Esophagus (tissue), 2 donors: ENCODE measurements at regions not wholly inside any gene's neighbourhood (a gene's known extent, or its start where the extent isn't known, plus 50 kb on each side); places are given as distances from the start of the nearest gene placed in this dataset.

Source experiments
- H3K27ac ChIP-seq, 2 donors: one replicate each; pipeline ENCODE4 v1.5.1; 2013; ENCODE audit warnings: low read depth in 2 of 2, mild to moderate bottlenecking in 2 of 2, inconsistent platforms in 1 of 2, low read length in 1 of 2, moderate library complexity in 1 of 2
- H3K27me3 ChIP-seq, 2 donors: one replicate each; pipeline ENCODE4 v1.6.1; 2013; ENCODE audit warnings: low read length in 2 of 2, control low read depth in 1 of 2, mild to moderate bottlenecking in 1 of 2; ENCODE audit not compliant: insufficient read depth in 2 of 2, control insufficient read depth in 1 of 2
- H3K36me3 ChIP-seq, 2 donors: one replicate each; pipeline ENCODE4 v1.6.1; 2013; ENCODE audit warnings: low read length in 1 of 2; ENCODE audit not compliant: control insufficient read depth in 2 of 2, insufficient read depth in 2 of 2
- H3K4me1 ChIP-seq, 2 donors: one replicate each; pipeline ENCODE4 v1.6.1; 2013; ENCODE audit warnings: low read length in 1 of 2; ENCODE audit not compliant: control insufficient read depth in 2 of 2, insufficient read depth in 2 of 2
- H3K4me3 ChIP-seq, 2 donors: one replicate each; pipeline ENCODE4 v1.5.1; 2013; ENCODE audit warnings: low read length in 2 of 2, mild to moderate bottlenecking in 2 of 2, low read depth in 1 of 2, moderate library complexity in 1 of 2
- H3K9me3 ChIP-seq, 2 donors: one replicate each; pipeline ENCODE4 v1.6.1; 2013; ENCODE audit warnings: mild to moderate bottlenecking in 2 of 2, low read depth in 1 of 2, low read length in 1 of 2, moderate library complexity in 1 of 2; ENCODE audit not compliant: control insufficient read depth in 2 of 2, insufficient read depth in 1 of 2
- whole genome bisulfite sequencing, 2 donors: extraction: QIAGEN DNeasy Blood & Tissue Kit; methylation state at CpG; one replicate each; pipeline ENCODE4 v1.1.7; 2013; 5-methylcytosine and 5-hydroxymethylcytosine counted together
- donor health status: healthy with polysubstance abuse.
- donor health status: Bipolar disorder and iron deficiency.

DNA sequence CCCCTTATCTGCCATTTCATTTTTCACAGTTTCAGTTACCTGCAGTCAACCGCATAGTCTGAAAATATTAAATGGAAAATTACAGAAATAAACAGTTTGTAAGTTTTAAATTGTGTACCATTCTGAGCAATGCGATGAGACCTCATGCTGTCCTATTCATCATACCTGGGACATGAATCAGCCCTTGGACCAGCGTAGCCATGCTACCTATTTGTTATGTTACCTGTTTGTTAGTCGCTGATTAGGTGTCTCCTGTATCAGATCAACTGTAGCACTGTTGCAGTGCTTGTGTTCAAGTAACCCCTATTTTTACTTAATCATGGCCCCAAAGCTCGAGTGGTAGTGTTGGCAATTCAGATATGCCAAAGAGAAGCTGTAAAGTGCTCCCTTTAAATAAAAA lies 492.2 kb upstream of the AADAT start:
- 78 to 84% methylated on average over 5 of the region's 5 CpGs for WGBS, 2 donors

DNA sequence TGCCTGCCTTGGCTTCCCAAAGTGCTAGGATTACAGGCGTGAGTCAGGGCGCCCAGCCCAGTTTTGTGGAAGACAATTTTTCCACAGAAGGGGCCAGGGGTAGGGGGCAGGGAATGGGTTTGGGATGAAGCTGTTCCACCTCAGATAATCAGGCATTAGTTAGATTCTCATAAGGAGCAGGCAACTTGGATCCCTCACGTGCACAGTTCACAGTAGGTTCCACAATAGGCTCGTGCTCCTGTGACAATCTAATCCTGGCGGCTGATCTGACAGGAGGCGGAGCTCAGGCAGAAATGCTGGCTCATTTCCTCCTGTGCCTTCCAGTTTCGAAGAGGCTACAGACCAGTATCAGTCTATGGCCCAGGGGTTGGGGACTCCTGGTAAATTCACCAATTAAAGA lies 491.6 kb upstream of the AADAT start:
- Histone ChIP-seq H3K36me3 (no peaks in the 10 kb centered on the region), H3K9me3 (no peaks in the 10 kb centered on the region), H3K4me3 (no peak overlapping the region), H3K27me3 (no peaks in the 10 kb centered on the region), H3K4me1 (no peaks in the 10 kb centered on the region), H3K27ac (no peak overlapping the region)
- 64% methylated on average over 7 of the region's 7 CpGs for WGBS, 2 donors

More for the DNA sequence above, 492.2 kb upstream of the AADAT start:
- Histone ChIP-seq H3K4me3 (no peak overlapping the region), H3K36me3 (no peaks in the 10 kb centered on the region), H3K27ac (no peak overlapping the region), H3K27me3 (no peaks in the 10 kb centered on the region), H3K9me3 (no peaks in the 10 kb centered on the region), H3K4me1 (no peaks in the 10 kb centered on the region)

- Histone ChIP-seq H3K27ac (no peak overlapping the region), H3K4me3 (no peak overlapping the region), H3K36me3 (no peaks in the 10 kb centered on the region), H3K9me3 (no peaks in the 10 kb centered on the region), H3K27me3 (no peaks in the 10 kb centered on the region), H3K4me1 (no peaks in the 10 kb centered on the region)
- 82 to 95% methylated on average over 2 of the region's 2 CpGs for WGBS, 2 donors
Measured at GRCh38 chr4:170580651-170581050, 490.9 kb upstream of the AADAT start.

DNA sequence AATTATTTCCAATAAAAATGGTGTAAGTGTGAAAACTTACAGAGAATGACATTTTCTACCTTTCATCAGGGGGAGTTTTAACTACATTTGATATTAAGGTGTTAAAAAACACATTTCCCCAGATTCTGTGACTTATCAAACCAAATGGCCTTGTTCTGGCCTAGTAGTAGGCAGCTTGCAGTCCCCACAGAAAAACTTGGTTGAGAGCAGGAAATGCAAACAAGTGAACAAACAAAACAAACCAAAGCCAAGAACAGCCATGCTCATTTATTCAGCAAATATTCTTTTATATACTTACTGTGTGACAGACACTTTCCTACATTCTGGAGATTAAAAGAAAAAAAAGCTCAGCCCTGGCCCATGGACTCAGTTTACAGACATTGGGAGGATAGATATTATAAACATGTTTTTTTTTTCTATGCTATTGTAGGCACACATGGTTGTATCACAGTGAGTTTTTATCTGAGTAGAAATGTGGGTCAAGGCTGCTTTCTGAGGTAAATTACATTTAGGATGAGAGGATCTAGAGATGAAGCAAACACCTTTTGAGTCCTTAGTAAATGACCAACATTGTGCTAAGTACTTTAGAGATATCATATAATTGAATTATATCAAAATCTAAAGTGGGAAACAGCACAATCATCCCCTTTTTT lies 449.2 kb upstream of the AADAT start:
- H3K4me1 ChIP-seq, result no peaks in the 10 kb centered on the region
- no peak overlapping the region for H3K27ac ChIP-seq
- H3K9me3 ChIP-seq, result no peaks in the 10 kb centered on the region
- H3K36me3 ChIP-seq, result no peaks in the 10 kb centered on the region
- H3K4me3 ChIP-seq, result no peak overlapping the region
- H3K27me3 ChIP-seq, result no peaks in the 10 kb centered on the region

DNA sequence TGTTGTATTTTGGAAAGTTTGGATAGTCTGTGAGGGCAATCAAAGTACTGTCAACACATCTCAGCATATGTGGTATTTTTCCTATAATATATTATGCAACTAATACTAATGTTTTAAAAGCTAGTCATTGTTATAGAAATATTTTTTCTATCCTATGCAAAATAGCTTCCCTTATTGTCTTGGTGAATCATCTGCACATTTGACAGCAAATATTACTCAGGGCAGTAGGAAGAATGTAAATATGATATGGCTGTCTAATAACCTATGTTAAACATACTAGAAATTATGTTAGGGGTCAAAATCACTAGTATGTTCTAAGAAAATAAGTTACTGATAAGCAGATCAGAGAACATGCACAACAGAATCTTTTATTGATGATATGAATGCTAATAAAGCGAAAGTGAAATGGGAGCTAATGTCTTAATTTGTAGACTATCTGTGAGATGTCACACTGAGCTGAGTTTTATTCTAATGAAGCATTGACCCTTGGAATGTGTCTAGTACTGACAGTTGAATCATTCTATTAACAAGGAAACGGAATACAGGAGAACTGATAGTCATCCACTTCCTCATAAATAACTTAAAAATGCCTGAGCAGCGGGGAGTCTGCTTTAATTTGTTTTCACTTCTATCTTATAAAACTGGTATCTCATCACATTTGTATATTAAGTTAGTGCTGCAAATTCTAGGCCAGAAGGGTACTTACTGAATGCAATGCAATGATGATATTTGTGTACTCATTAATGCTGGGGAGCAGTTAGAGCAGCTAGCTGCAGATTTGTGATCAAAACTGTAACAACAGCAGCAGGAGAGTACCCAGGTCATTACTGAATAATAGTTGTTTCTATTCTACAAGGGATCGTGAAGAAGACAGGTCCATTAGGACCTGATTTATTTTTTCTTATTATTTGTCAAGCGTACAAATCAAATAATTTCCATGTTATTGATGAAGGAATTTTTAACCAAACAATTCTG lies 440.3 kb upstream of the AADAT start:
- Histone ChIP-seq H3K27me3 (no peaks in the 10 kb centered on the region), H3K36me3 (no peaks in the 10 kb centered on the region), H3K4me1 (no peaks in the 10 kb centered on the region), H3K27ac (no peak overlapping the region), H3K4me3 (no peak overlapping the region), H3K9me3 (no peaks in the 10 kb centered on the region)
- WGBS, 2 donors, result 78 to 81% methylated on average over 5 of the region's 5 CpGs

DNA sequence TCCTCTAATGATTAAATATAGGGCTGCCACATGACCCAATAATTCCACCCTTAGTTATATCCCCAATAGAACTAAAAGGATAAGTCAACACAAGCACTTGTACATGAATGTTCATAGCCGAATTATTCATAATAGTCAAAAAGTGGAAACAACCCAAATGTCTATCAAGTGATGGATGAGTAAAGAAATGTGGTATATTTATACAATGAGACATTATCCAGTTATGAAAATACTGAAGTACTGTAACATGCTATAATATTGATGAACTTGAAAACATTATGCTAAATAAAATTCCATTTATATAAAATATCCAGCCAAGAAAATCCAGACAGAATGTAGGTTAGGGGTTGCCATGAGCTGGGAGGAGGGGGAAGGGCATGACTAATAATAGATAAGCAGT lies 436.7 kb upstream of the AADAT start:
- no peaks in the 10 kb centered on the region for H3K4me1 ChIP-seq
- no peaks in the 10 kb centered on the region for H3K9me3 ChIP-seq
- H3K27ac ChIP-seq, result no peak overlapping the region
- no peak overlapping the region for H3K4me3 ChIP-seq
- no peaks in the 10 kb centered on the region for H3K27me3 ChIP-seq
- H3K36me3 ChIP-seq, result no peaks in the 10 kb centered on the region
- 71 to 79% methylated on average over 1 of the region's 1 CpG for WGBS, 2 donors

DNA sequence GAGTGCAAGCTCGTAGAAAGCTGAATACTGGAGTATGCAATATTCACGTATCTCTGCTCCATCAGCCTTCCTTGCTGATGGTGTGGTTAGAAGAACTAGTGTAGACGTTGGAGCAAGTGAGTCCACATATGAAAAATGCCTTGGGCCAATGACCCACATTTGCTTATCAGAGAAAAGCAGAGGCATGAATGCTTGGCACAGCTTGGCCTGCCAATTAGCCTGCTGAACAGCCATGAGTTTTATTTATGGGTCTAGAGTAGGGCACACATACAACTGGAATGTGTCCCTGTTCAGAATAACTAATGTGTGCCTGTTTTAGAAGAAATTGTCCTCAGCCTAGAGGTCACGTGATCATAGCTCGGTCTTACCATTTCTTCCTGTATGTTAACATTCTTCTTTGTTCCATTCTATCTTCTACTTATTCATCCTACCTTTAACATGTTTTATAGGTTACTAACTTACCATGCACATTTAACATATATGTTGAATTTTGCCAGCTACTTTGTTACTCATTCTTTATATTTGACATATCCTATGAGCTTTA lies 432.7 kb upstream of the AADAT start:
- H3K4me1 ChIP-seq, result no peaks in the 10 kb centered on the region
- WGBS, 2 donors, result 79 to 82% methylated on average over 5 of the region's 5 CpGs
- no peaks in the 10 kb centered on the region for H3K9me3 ChIP-seq
- H3K27ac ChIP-seq, result no peak overlapping the region
- no peaks in the 10 kb centered on the region for H3K27me3 ChIP-seq
- H3K4me3 ChIP-seq, result no peak overlapping the region
- H3K36me3 ChIP-seq, result no peaks in the 10 kb centered on the region

DNA sequence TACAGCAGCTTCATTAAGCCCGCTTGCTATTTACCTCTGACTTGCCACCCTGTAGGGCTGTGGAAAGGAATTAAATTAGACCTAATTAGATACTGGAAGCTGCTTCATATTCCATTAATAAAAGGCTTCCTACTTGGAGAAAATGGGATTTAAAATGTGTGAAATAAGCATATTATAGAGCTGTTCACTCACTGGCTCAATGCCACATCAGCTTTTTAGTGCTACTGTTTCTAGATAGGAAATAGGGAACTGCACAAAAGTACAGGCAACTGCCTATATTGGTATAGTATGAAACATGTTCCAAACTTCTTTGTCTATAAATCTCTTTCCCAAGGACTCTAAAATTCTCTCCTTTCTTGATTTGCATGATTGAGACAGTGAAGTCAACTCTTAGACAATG lies 407.9 kb upstream of the AADAT start:
- no peaks in the 10 kb centered on the region for H3K4me1 ChIP-seq
- H3K27me3 ChIP-seq, result no peaks in the 10 kb centered on the region
- H3K9me3 ChIP-seq, result peaks cover 0 to 2% of the 10 kb centered on the region in 2 donors
- H3K27ac ChIP-seq, result no peak overlapping the region
- no peak overlapping the region for H3K4me3 ChIP-seq
- 55 to 79% methylated on average over 1 of the region's 1 CpG for WGBS, 2 donors
- H3K36me3 ChIP-seq, result no peaks in the 10 kb centered on the region

- WGBS, 2 donors, result 67 to 79% methylated on average over 12 of the region's 12 CpGs
- H3K36me3 ChIP-seq, result no peaks in the 10 kb centered on the region
- no peaks in the 10 kb centered on the region for H3K27me3 ChIP-seq
- H3K4me3 ChIP-seq, result no peak overlapping the region
- no peaks in the 10 kb centered on the region for H3K4me1 ChIP-seq
- H3K27ac ChIP-seq, result no peak overlapping the region
- H3K9me3 ChIP-seq, result peaks cover 0 to 2% of the 10 kb centered on the region in 2 donors
Measured at GRCh38 chr4:170497112-170497511, 407.4 kb upstream of the AADAT start.
